ENCODE measurements at regions not wholly inside any gene's neighbourhood (a gene's known extent, or its start where the extent isn't known, plus 50 kb on each side); places are given as distances from the start of the nearest gene placed in this dataset.

DNA sequence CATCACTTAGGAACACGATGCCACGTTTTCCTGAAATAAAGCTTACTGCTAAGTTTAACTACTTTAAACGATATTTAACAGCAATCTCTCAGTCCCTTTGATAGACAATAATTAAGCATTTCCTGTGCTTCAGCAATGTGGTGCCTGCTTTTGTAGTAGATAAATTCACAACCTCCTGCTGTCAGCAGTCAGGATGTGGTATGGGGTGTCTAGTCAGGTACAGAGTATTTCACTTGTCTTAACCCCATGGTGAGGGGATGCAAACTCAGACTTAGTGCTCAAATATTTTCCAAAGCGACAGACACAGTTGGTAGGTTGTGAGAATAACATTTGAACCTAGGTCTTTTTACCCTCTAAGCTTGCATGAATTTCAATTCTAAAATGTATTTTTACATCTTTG, 526.2 kb upstream of the PFKP start:
- H3K9me3 Mint-ChIP-seq (ENCODE audit: unreplicated experiment) = no peaks in the 10 kb centered on the region
- TF ChIP-seq, protein P1, sequence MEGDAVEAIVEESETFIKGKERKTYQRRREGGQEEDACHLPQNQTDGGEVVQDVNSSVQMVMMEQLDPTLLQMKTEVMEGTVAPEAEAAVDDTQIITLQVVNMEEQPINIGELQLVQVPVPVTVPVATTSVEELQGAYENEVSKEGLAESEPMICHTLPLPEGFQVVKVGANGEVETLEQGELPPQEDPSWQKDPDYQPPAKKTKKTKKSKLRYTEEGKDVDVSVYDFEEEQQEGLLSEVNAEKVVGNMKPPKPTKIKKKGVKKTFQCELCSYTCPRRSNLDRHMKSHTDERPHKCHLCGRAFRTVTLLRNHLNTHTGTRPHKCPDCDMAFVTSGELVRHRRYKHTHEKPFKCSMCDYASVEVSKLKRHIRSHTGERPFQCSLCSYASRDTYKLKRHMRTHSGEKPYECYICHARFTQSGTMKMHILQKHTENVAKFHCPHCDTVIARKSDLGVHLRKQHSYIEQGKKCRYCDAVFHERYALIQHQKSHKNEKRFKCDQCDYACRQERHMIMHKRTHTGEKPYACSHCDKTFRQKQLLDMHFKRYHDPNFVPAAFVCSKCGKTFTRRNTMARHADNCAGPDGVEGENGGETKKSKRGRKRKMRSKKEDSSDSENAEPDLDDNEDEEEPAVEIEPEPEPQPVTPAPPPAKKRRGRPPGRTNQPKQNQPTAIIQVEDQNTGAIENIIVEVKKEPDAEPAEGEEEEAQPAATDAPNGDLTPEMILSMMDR (IDR thresholded peaks at IDR 0.05; ENCODE audit: unreplicated experiment) = no peak
- no peak overlapping the region for H3K4me3 Mint-ChIP-seq (ENCODE audit: unreplicated experiment)
- no peaks in the 10 kb centered on the region for H3K36me3 Mint-ChIP-seq (ENCODE audit: insufficient read depth, unreplicated experiment)
- ChIA-PET CTCF (no interaction called here), POLR2A (interaction anchor here (0.7 to 0.8 kb wide), 2 partner anchors 14 to 54 kb away, joined by 3 to 4 read pairs; no protein-coding TSS in a partner anchor)
- no TSS peak for BruUV-seq (replicated peaks)
- H3K27me3 Mint-ChIP-seq (ENCODE audit: insufficient read depth, unreplicated experiment) = peaks cover 10% of the 10 kb centered on the region
- no peak overlapping the region for H3K27ac Mint-ChIP-seq (ENCODE audit: low read depth, unreplicated experiment)
- DNase-seq (ENCODE audit: unreplicated experiment) = no peak
- intact Hi-C loops (cut with micrococcal nuclease) = no loop called here
- no peaks in the 10 kb centered on the region for H3K4me1 Mint-ChIP-seq (ENCODE audit: insufficient read depth, unreplicated experiment)

DNA sequence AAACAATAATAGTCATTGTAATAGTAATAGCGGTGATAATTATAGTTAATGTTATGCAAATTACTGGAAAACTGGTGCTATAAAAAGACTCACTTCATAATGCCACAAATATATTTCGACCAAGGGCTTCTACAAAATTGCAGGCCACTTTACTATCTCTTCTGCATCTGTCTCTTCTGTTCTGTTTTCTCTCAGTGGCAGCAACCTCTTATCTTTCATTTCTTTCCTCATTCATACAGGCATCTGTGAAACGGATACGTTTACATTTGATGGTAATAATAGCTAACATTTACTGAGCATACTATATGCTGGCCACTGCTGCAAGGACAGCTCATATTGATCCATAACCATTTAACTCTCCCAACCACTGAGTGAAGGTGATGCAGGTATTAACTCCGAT, 537.4 kb upstream of the PFKP start:
- intact Hi-C loops (cut with micrococcal nuclease) = no loop called here
- POLR2A ChIA-PET = no interaction called here
- DNase-seq (ENCODE audit: unreplicated experiment) = no peak
- TF ChIP-seq, protein P1 (IDR thresholded peaks at IDR 0.05; ENCODE audit: unreplicated experiment) = no peak
- Mint-ChIP-seq H3K4me3 (ENCODE audit: unreplicated experiment) (no peak overlapping the region), H3K36me3 (ENCODE audit: insufficient read depth, unreplicated experiment) (no peaks in the 10 kb centered on the region), H3K9me3 (ENCODE audit: unreplicated experiment) (no peaks in the 10 kb centered on the region), H3K27me3 (ENCODE audit: insufficient read depth, unreplicated experiment) (no peaks in the 10 kb centered on the region), H3K27ac (ENCODE audit: low read depth, unreplicated experiment) (no peak overlapping the region), H3K4me1 (ENCODE audit: insufficient read depth, unreplicated experiment) (no peaks in the 10 kb centered on the region)
- no TSS peak for BruUV-seq (replicated peaks)
- CTCF ChIA-PET = no interaction called here

DNA sequence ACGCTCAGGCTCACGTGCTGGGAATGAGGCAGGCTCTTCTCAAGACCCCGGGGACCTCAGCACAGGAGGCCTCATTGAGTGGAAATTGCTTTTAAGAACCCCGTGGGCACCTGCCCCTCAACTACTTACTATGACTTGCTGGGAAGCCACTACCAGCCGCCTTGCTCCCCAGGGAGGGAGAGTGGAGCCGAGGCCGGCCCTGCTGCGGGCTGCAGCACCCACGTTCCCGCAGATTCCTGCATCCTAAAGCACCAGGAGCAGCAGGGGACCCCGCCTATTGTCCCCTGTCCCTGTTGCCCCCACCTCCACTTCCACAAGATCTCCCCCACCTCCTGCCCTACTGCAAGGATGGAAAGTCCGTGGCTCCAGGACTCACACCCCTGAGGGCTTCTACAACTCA, 541.6 kb upstream of the PFKP start:
- H3K36me3 Mint-ChIP-seq (ENCODE audit: insufficient read depth, unreplicated experiment) = no peaks in the 10 kb centered on the region
- no peaks in the 10 kb centered on the region for H3K9me3 Mint-ChIP-seq (ENCODE audit: unreplicated experiment)
- ChIA-PET CTCF (no interaction called here), POLR2A (no interaction called here)
- TF ChIP-seq, protein P1 (IDR thresholded peaks at IDR 0.05; ENCODE audit: unreplicated experiment) = no peak
- no peak overlapping the region for H3K4me3 Mint-ChIP-seq (ENCODE audit: unreplicated experiment)
- H3K27ac Mint-ChIP-seq (ENCODE audit: low read depth, unreplicated experiment) = no peak overlapping the region
- no peaks in the 10 kb centered on the region for H3K27me3 Mint-ChIP-seq (ENCODE audit: insufficient read depth, unreplicated experiment)
- intact Hi-C loops (cut with micrococcal nuclease) = no loop called here
- BruUV-seq (replicated peaks) = no TSS peak
- H3K4me1 Mint-ChIP-seq (ENCODE audit: insufficient read depth, unreplicated experiment) = no peaks in the 10 kb centered on the region
- no peak for DNase-seq (ENCODE audit: unreplicated experiment)

DNA sequence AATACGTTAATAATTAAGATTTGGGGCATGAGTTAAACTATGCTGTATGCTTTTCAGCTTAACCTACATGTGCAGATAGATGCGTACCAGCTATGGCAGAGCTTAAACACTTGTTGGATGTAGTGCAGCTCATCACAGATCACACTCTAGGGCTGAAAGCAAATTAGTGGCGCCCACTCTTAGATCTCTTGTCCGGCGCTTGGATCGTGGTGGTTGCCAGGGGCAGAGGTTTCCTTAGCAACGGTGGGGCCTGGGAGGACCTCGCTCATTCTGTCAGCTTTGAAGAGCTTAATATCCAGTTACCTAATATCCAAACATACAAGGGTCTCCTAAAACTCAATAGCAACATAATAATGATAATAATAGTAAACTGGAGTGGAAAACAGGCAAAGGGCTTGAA, 548.2 kb upstream of the PFKP start:
- CTCF ChIA-PET = no interaction called here
- H3K9me3 Mint-ChIP-seq (ENCODE audit: unreplicated experiment) = no peaks in the 10 kb centered on the region

More for the DNA sequence above, 548.2 kb upstream of the PFKP start:
- no peak for DNase-seq (ENCODE audit: unreplicated experiment)
- peaks cover 6% of the 10 kb centered on the region for H3K36me3 Mint-ChIP-seq (ENCODE audit: insufficient read depth, unreplicated experiment)
- H3K27ac Mint-ChIP-seq (ENCODE audit: low read depth, unreplicated experiment) = no peak overlapping the region
- POLR2A ChIA-PET = interaction anchor here (1.9 kb wide), 1 partner anchor 9 kb away, joined by 4 read pairs; no protein-coding TSS in a partner anchor
- TF ChIP-seq, protein P1 (IDR thresholded peaks at IDR 0.05; ENCODE audit: unreplicated experiment) = no peak
- no peak overlapping the region for H3K4me3 Mint-ChIP-seq (ENCODE audit: unreplicated experiment)
- intact Hi-C loops (cut with micrococcal nuclease) = no loop called here
- no TSS peak for BruUV-seq (replicated peaks)
- no peaks in the 10 kb centered on the region for H3K27me3 Mint-ChIP-seq (ENCODE audit: insufficient read depth, unreplicated experiment)
- no peaks in the 10 kb centered on the region for H3K4me1 Mint-ChIP-seq (ENCODE audit: insufficient read depth, unreplicated experiment)

Measured in MCF 10A (cell line).